HepG2 (cell line): ENCODE measurements at regions not wholly inside any gene's neighbourhood (a gene's known extent, or its start where the extent isn't known, plus 50 kb on each side); places are given as distances from the start of the nearest gene placed in this dataset.

Source experiments
- ATAC-seq: fragments of 200-7000 bp; cut with Tn5 transposase; 3 replicates; pipeline ENCODE4 v1.9.1; 2020; ENCODE audit warnings: mild to moderate bottlenecking, moderate library complexity
- BruUV-seq: library from RNA; stranded (reverse); fragments of 400-500 nt; replicated peaks from 2 replicates; lab custom pipeline; 2021; lab: Mats Ljungman, UMichigan
- CTCF ChIA-PET: fragments of 300-600 bp; formaldehyde crosslinking; extraction: SDS; loops from one replicate; lab custom pipeline; 2021; ENCODE audit warnings: low total read pairs, inconsistent platforms, low intra/inter-chr PET ratio; lab: Yijun Ruan, JAX
- POLR2A ChIA-PET: fragments of 350-600 bp; sonication (Branson Sonifier 250); formaldehyde crosslinking; loops from one replicate; lab custom pipeline; 2020; ENCODE audit warnings: antibody characterized with exemption, inconsistent platforms; lab: Yijun Ruan, JAX
- DNase-seq: peaks from one replicate; pipeline ENCODE4 v3.0.0-alpha.2; 2015; ENCODE audit warnings: low spot score
- FAIRE-seq: peaks from 3 replicates; lab custom pipeline; 2011; peaks lifted over from hg19 to GRCh38; lab: Jason Lieb, UNC
- H2AFZ ChIP-seq: one replicate; pipeline ENCODE4 v1.6.1; 2011; ENCODE audit warnings: low read length, inconsistent platforms
- H3K27ac ChIP-seq: fragments of 300-600 bp; 3 replicates; pipeline ENCODE4 v1.8.0; 2011; ENCODE audit warnings: mixed run types, mild to moderate bottlenecking, mixed read lengths, low read length, inconsistent platforms; ENCODE audit not compliant: insufficient read depth; ENCODE audit errors: extremely low read length
- H3K27me3 ChIP-seq, 2 experiments: fragments of 200-600 bp in 1 of 2; 2 replicates in 1 of 2; 3 replicates in 1 of 2; pipeline versions ENCODE4 v1.6.0 to v1.8.0; 2011; ENCODE audit warnings: low read length in 2 of 2, mild to moderate bottlenecking in 2 of 2, moderate library complexity in 2 of 2, inconsistent platforms in 1 of 2; ENCODE audit not compliant: insufficient read depth in 2 of 2, control insufficient read depth in 1 of 2
- H3K36me3 ChIP-seq, 2 experiments: fragments of 200-600 bp in 1 of 2; replicated peaks in 1 of 2; 2 replicates in 1 of 2; 3 replicates in 1 of 2; pipeline versions ENCODE4 v1.5.1 to v1.8.0; 2011; ENCODE audit warnings: low read length in 2 of 2, inconsistent platforms in 1 of 2; ENCODE audit not compliant: insufficient read depth in 2 of 2, control insufficient read depth in 1 of 2
- H3K4me1 ChIP-seq: 2 replicates; pipeline ENCODE4 v1.5.1; 2012; ENCODE audit warnings: low read length, inconsistent platforms; ENCODE audit not compliant: insufficient read depth
- H3K4me2 ChIP-seq: 2 replicates; pipeline ENCODE4 v1.6.0; 2011; ENCODE audit warnings: low read depth, low read length, inconsistent platforms
- H3K4me3 ChIP-seq, 3 experiments: fragments of 200-600 bp in 1 of 3; sonication (generic), shearing (Covaris generic) in 1 of 3; replicated peaks in 1 of 3; 2 replicates each; pipeline ENCODE4 v1.5.1; 2011 to 2016; ENCODE audit warnings: low read length in 3 of 3, inconsistent platforms in 2 of 3, low read depth in 2 of 3, mild to moderate bottlenecking in 2 of 3, control low read depth in 1 of 3, mixed read lengths in 1 of 3; ENCODE audit not compliant: insufficient read depth in 1 of 3
- H3K79me2 ChIP-seq: one replicate; pipeline ENCODE4 v1.6.1; 2011; ENCODE audit warnings: low read length, inconsistent platforms; ENCODE audit not compliant: insufficient read depth
- H3K9ac ChIP-seq: 2 replicates; pipeline ENCODE4 v1.6.0; 2011; ENCODE audit warnings: mild to moderate bottlenecking, low read depth, low read length, inconsistent platforms; ENCODE audit not compliant: insufficient read depth
- H3K9me3 ChIP-seq: 2 replicates; pipeline ENCODE4 v1.5.1; 2012; ENCODE audit warnings: mild to moderate bottlenecking, low read length
- H4K20me1 ChIP-seq: 2 replicates; pipeline ENCODE4 v1.6.0; 2011; ENCODE audit warnings: inconsistent platforms, mild to moderate bottlenecking, low read length, moderate library complexity; ENCODE audit not compliant: insufficient read depth
- ARID3A ChIP-seq: IDR thresholded peaks from 2 replicates; pipeline ENCODE4 v1.6.1; 2012; ENCODE audit warnings: low read depth, low read length, improper control_type of control experiment
- NFKB2 ChIP-seq: sonication (generic); formaldehyde crosslinking; IDR thresholded peaks from 2 replicates; pipeline ENCODE4 v1.4.0; 2020; ENCODE audit warnings: missing genetic modification reagents, borderline replicate concordance
- REST ChIP-seq, 2 experiments: IDR thresholded peaks; 2 replicates each; pipeline ENCODE4 v1.6.1; 2011 to 2012; ENCODE audit warnings: low read length in 2 of 2, borderline replicate concordance in 1 of 2, low read depth in 1 of 2, mild to moderate bottlenecking in 1 of 2, moderate library complexity in 1 of 2
- RNF219 ChIP-seq: sonication (generic); formaldehyde crosslinking; IDR thresholded peaks from 2 replicates; pipeline ENCODE4 v1.5.0; 2020; ENCODE audit warnings: mild to moderate bottlenecking, missing genetic modification reagents
- ZBTB21 ChIP-seq: sonication (generic); formaldehyde crosslinking; IDR thresholded peaks from 2 replicates; pipeline ENCODE4 v1.4.0; 2020; ENCODE audit warnings: missing genetic modification reagents
- ZC3H4 ChIP-seq: sonication (generic); formaldehyde crosslinking; IDR thresholded peaks from 2 replicates; pipeline ENCODE4 v1.4.0; 2020; ENCODE audit warnings: missing genetic modification reagents, borderline replicate concordance
- ZHX1 ChIP-seq: sonication (generic); formaldehyde crosslinking; IDR thresholded peaks from 2 replicates; pipeline ENCODE4 v1.8.1; 2022; ENCODE audit warnings: low read depth, mild to moderate bottlenecking, missing genetic modification reagents
- ZNF12 ChIP-seq: sonication (generic); formaldehyde crosslinking; IDR thresholded peaks from 2 replicates; pipeline ENCODE4 v1.5.0; 2020; ENCODE audit warnings: missing genetic modification reagents
- ZNF550 ChIP-seq: sonication (generic); formaldehyde crosslinking; IDR thresholded peaks from 2 replicates; pipeline ENCODE4 v1.4.0; 2020; ENCODE audit warnings: mild to moderate bottlenecking, missing genetic modification reagents, borderline replicate concordance
- ZNF720 ChIP-seq: sonication (generic); formaldehyde crosslinking; IDR thresholded peaks from 2 replicates; pipeline ENCODE4 v1.4.0; 2020; ENCODE audit warnings: missing genetic modification reagents
- WGBS: methylation state at CpG from one replicate; pipeline ENCODE4 v1.1.6; 2017; ENCODE audit warnings: low lambda C conversion rate; 5-methylcytosine and 5-hydroxymethylcytosine counted together
- in situ Hi-C: cut with HindIII; loops from 2 replicates; pipeline ENCODE4 v1.10.0; 2017; ENCODE audit warnings: low pct_unique_long_range_greater_than_20kb; ENCODE audit not compliant: extremely low pct_ligation_motif_present
- intact Hi-C: fragments of 100-400 bp; cut with micrococcal nuclease; formaldehyde crosslinking; loops from one replicate; pipeline ENCODE4 v1.10.0; 2022; ENCODE audit not compliant: unreplicated experiment

- Histone ChIP-seq H2AFZ (no peak overlapping the region), H3K27ac (no peak overlapping the region), H3K9me3 (peaks cover 32% of the 10 kb centered on the region; the same call in 1 of the 2 replicates), H3K27me3 (no peaks in the 10 kb centered on the region), H3K4me1 (no peaks in the 10 kb centered on the region), H4K20me1 (no peaks in the 10 kb centered on the region), H3K36me3 (no peaks in the 10 kb centered on the region), H3K4me3 (no peak overlapping the region), H3K79me2 (no peaks in the 10 kb centered on the region), H3K9ac (no peak overlapping the region), H3K4me2 (no peak overlapping the region)
- FAIRE-seq (no peak), ATAC-seq (no peak), DNase-seq (no peak)
- BruUV-seq, result no TSS peak
- CTCF ChIA-PET, result no interaction called here
- in situ Hi-C loops (no loop called here), intact Hi-C loops (no loop called here)
- 18% methylated on average over 2 of the region's 2 CpGs for WGBS
- POLR2A ChIA-PET, result no interaction called here
- TF ChIP-seq ZNF720 (CRISPR knock-in tag) (no peak), ZC3H4 (CRISPR knock-in tag) (no peak), ZBTB21 (CRISPR knock-in tag) (no peak), RNF219 (CRISPR knock-in tag) (no peak), ZNF12 (CRISPR knock-in tag) (no peak), ARID3A (no peak), REST (IDR thresholded peaks at IDR 0.05; ENCODE audit: borderline replicate concordance in 1 of 2, low read depth in 1 of 2, low read length in 2 of 2) (no peak), ZHX1 (CRISPR knock-in tag) (no peak), NFKB2 (CRISPR knock-in tag) (no peak), ZNF550 (no peak)
Measured at GRCh38 chr7:68444042-68444441, 1154.2 kb upstream of the AUTS2 start.
